ENCODE measurements at regions not wholly inside any gene's neighbourhood (a gene's known extent, or its start where the extent isn't known, plus 50 kb on each side); places are given as distances from the start of the nearest gene placed in this dataset.

DNA sequence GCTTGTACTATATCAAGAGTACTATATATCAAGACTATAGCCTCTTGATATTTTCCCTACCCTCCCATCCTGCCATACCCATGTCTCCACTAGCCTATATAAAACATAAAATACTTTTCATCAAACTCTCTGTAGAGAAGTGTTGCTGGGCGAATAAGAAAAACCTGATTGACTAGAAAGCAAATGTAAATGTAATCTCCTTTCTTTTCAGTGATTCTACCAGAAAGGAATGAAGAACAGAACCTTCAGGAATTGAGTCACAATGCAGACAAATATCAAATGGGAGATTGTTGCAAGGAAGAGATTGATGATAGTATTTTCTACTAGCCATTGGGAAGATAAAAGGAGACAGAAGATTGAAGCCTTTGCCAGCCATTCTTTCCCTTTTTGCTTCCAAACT, 89.2 kb downstream of the KCNRG start:
- TF ChIP-seq POLR2A (IDR thresholded peaks at IDR 0.05), result no peak
- TF ChIP-seq CTCF (IDR thresholded peaks at IDR 0.05), result no peak

Data from lower leg skin (tissue), 3 donors.